HL-60 (cell line): ENCODE measurements at regions not wholly inside any gene's neighbourhood (a gene's known extent, or its start where the extent isn't known, plus 50 kb on each side); places are given as distances from the start of the nearest gene placed in this dataset.

Source experiments
- DNase-seq, 2 experiments: peaks; one replicate each; pipeline ENCODE4 v3.0.0-alpha.2; 2010 to 2020; ENCODE audit warnings: low read depth in 1 of 2, low spot score in 1 of 2
- H3K27ac ChIP-seq: fragments of 250-450 bp; sonication (Bioruptor Pico); replicated peaks from 2 replicates; pipeline ENCODE4 v1.5.1; 2020; ENCODE audit warnings: mild to moderate bottlenecking, moderate library complexity
- H3K27me3 ChIP-seq: fragments of 250-450 bp; sonication (Bioruptor Pico); 2 replicates; pipeline ENCODE4 v1.5.1; 2021; ENCODE audit warnings: mild to moderate bottlenecking, moderate library complexity; ENCODE audit not compliant: insufficient read depth, poor library complexity, severe bottlenecking
- H3K4me3 ChIP-seq: replicated peaks from 2 replicates; pipeline ENCODE4 v1.5.1; 2011; ENCODE audit warnings: mild to moderate bottlenecking, control low read depth, low read length; ENCODE audit not compliant: insufficient read depth
- CTCF ChIP-seq: IDR thresholded peaks from one replicate; pipeline ENCODE4 v1.5.1; 2011; ENCODE audit warnings: low read length, control low read depth, inconsistent platforms; ENCODE audit not compliant: insufficient read depth
- GABPA ChIP-seq: IDR thresholded peaks from 2 replicates; pipeline ENCODE4 v1.6.1; 2012; ENCODE audit warnings: low read depth
- POLR2AphosphoS5 ChIP-seq: IDR thresholded peaks from 2 replicates; pipeline ENCODE4 v1.6.1; 2012; ENCODE audit warnings: low read depth
- REST ChIP-seq: IDR thresholded peaks from 2 replicates; pipeline ENCODE4 v1.6.1; 2012; ENCODE audit warnings: low read depth; ENCODE audit not compliant: insufficient replicate concordance
- SPI1 ChIP-seq: IDR thresholded peaks from 2 replicates; pipeline ENCODE4 v1.6.1; 2012; ENCODE audit warnings: low read depth, mild to moderate bottlenecking, borderline replicate concordance

- no peak for DNase-seq
- Histone ChIP-seq H3K4me3 (no peak overlapping the region), H3K27ac (no peak overlapping the region)
Observed at GRCh38 chr6:140174524-140174923, 800.1 kb upstream of the CITED2 start.

GRCh38 chr6:140168365-140168764 lies 793.9 kb upstream of the CITED2 start:
- no peak for DNase-seq

More at GRCh38 chr6:140174524-140174923, 800.1 kb upstream of the CITED2 start:
- no peak for TF ChIP-seq CTCF
- no peaks in the 10 kb centered on the region for H3K27me3 ChIP-seq

GRCh38 chr6:140160909-140161308 lies 786.5 kb upstream of the CITED2 start:
- no peak for DNase-seq
- Histone ChIP-seq H3K4me3 (no peak overlapping the region), H3K27ac (no peak overlapping the region), H3K27me3 (no peaks in the 10 kb centered on the region)
- TF ChIP-seq SPI1 (no peak), REST (no peak), CTCF (no peak), GABPA (no peak), POLR2AphosphoS5 (no peak)

More at GRCh38 chr6:140168365-140168764, 793.9 kb upstream of the CITED2 start:
- TF ChIP-seq POLR2AphosphoS5 (no peak), GABPA (no peak), REST (no peak), CTCF (no peak), SPI1 (no peak)
- Histone ChIP-seq H3K27me3 (no peaks in the 10 kb centered on the region), H3K27ac (no peak overlapping the region), H3K4me3 (no peak overlapping the region)

GRCh38 chr6:140160494-140160893 lies 786.0 kb upstream of the CITED2 start:
- H3K27me3 ChIP-seq: no peaks in the 10 kb centered on the region
- DNase-seq: no peak
- H3K4me3 ChIP-seq: no peak overlapping the region
- TF ChIP-seq POLR2AphosphoS5 (no peak), REST (peak; percentile 77), SPI1 (no peak), GABPA (no peak), CTCF (no peak)
- H3K27ac ChIP-seq: no peak overlapping the region
